ENCODE measurements at regions not wholly inside any gene's neighbourhood (a gene's known extent, or its start where the extent isn't known, plus 50 kb on each side); places are given as distances from the start of the nearest gene placed in this dataset.

DNA sequence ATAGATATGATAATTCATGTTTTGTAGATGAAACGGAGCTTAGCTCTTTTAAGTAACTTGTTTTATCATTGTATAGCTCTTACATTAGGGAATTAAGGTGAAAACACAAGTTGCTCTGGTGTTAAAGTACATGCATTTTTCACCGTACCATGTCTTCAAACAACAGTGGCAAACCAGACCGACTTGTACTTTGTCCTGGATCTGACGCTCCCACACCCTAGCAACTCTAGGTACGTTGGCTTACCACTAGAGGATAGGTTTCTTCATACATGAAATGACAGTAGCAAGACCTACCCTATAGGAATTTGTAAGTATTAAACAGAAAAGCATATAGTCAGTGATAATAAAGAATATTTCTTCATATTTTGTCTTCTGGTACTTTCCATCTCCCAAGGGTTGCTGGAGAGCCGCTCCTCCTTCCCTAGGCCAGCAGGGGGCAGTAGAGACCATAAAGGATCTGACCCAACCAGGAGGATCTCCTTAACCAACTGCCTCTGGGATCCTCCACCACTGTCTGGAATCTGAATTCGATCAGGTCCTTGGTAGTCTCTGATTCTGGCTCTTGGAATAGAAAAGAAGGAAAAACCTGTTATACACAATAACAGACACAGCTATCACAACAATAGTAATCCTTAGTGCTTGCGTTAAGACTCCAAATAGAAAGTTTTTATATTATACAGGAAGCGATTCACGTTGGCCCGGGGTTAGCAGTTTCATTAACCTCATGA is 136.7 kb downstream of the CAVIN4 start:
- Histone ChIP-seq H3K4me1 (no peaks in the 10 kb centered on the region), H3K27me3 (peaks cover 0 to 8% (median 3%) of the 10 kb centered on the region in 3 donors), H3K4me3 (no peak overlapping the region), H3K27ac (no peak overlapping the region), H3K9me3 (peaks cover 0 to 9% (median 7%) of the 10 kb centered on the region in 4 donors), H3K36me3 (no peaks in the 10 kb centered on the region)
- TF ChIP-seq, protein P1, sequence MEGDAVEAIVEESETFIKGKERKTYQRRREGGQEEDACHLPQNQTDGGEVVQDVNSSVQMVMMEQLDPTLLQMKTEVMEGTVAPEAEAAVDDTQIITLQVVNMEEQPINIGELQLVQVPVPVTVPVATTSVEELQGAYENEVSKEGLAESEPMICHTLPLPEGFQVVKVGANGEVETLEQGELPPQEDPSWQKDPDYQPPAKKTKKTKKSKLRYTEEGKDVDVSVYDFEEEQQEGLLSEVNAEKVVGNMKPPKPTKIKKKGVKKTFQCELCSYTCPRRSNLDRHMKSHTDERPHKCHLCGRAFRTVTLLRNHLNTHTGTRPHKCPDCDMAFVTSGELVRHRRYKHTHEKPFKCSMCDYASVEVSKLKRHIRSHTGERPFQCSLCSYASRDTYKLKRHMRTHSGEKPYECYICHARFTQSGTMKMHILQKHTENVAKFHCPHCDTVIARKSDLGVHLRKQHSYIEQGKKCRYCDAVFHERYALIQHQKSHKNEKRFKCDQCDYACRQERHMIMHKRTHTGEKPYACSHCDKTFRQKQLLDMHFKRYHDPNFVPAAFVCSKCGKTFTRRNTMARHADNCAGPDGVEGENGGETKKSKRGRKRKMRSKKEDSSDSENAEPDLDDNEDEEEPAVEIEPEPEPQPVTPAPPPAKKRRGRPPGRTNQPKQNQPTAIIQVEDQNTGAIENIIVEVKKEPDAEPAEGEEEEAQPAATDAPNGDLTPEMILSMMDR (IDR thresholded peaks at IDR 0.05), result peak in 5 of 7 experiments; percentile 38 to 72 (median 59)
- TF ChIP-seq EP300 (IDR thresholded peaks at IDR 0.05), result no peak
- no peak for TF ChIP-seq POLR2A (IDR thresholded peaks at IDR 0.05)
- TF ChIP-seq POLR2AphosphoS5 (IDR thresholded peaks at IDR 0.05), result no peak
- WGBS, 5 donors, result 58 to 69% (median 62%) methylated on average over 11 of the region's 11 CpGs
- intact Hi-C loops (cut with DNase I; ENCODE audit: low total_unique reads), result loop anchor here (10.0 kb wide), 1 partner anchor 600 kb away; no protein-coding TSS in a partner anchor
- DNase-seq, result peak; percentile 58 to 83

DNA sequence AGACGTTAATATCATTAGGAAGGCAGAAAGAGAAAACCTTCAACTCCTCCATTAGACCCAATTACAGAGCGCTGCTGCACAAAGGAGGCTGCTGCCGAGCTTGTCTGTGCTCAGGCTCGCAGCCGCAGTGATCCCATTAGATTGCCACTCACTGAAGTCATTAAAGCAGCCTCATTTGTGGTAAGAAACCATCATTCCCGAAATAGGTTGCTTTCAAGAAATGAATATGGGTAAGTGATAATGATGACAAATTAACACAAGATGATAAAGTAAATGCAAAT is 137.2 kb downstream of the CAVIN4 start:
- no peak overlapping the region for H3K4me3 ChIP-seq
- no peaks in the 10 kb centered on the region for H3K4me1 ChIP-seq
- H3K27me3 ChIP-seq, result peaks cover 0 to 3% (median under 1%) of the 10 kb centered on the region in 3 donors
- no peak overlapping the region for H3K27ac ChIP-seq
- TF ChIP-seq POLR2AphosphoS5 (IDR thresholded peaks at IDR 0.05), result no peak
- TF ChIP-seq, protein P1 (IDR thresholded peaks at IDR 0.05), result no peak
- TF ChIP-seq EP300 (IDR thresholded peaks at IDR 0.05), result no peak
- TF ChIP-seq POLR2A (IDR thresholded peaks at IDR 0.05), result no peak
- H3K9me3 ChIP-seq, result peaks cover 0 to 9% (median 7%) of the 10 kb centered on the region in 4 donors
- no peak for DNase-seq
- 70 to 78% (median 73%) methylated on average over 6 of the region's 6 CpGs for WGBS, 5 donors
- no peaks in the 10 kb centered on the region for H3K36me3 ChIP-seq
- intact Hi-C loops (cut with DNase I; ENCODE audit: low total_unique reads), result loop anchor here (10.0 kb wide), 1 partner anchor 600 kb away; no protein-coding TSS in a partner anchor

DNA sequence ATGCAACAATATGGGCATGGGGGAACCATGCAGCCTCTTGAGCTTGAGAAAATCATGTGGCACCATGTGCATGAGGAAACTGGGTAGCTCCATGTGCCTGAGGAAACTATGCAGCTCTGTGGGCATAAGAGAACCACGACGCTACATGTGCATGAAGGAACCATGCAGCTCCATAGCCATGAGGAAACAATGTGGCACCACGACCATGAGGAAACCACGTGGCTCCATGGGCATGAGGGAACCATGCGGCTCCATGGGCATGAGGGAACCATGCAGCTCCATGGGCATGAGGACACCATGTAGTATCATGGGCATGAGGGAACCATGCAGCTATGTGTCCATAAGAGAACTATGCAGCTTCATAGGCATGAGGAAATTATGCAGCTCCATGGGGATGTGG is 140.8 kb downstream of the CAVIN4 start:
- H3K36me3 ChIP-seq, result no peaks in the 10 kb centered on the region
- H3K9me3 ChIP-seq, result no peaks in the 10 kb centered on the region
- no peak for DNase-seq
- no peaks in the 10 kb centered on the region for H3K27me3 ChIP-seq
- no peak overlapping the region for H3K27ac ChIP-seq
- TF ChIP-seq POLR2AphosphoS5 (IDR thresholded peaks at IDR 0.05), result no peak
- no peak for TF ChIP-seq POLR2A (IDR thresholded peaks at IDR 0.05)
- TF ChIP-seq, protein P1 (IDR thresholded peaks at IDR 0.05), result no peak
- TF ChIP-seq EP300 (IDR thresholded peaks at IDR 0.05), result no peak
- no peak overlapping the region for H3K4me3 ChIP-seq
- no peaks in the 10 kb centered on the region for H3K4me1 ChIP-seq
- WGBS, 5 donors, result 89 to 94% (median 92%) methylated on average over 5 of the region's 5 CpGs
- intact Hi-C loops (cut with DNase I; ENCODE audit: low total_unique reads), result loop anchor here (10.0 kb wide), 1 partner anchor 596 kb away; no protein-coding TSS in a partner anchor

DNA sequence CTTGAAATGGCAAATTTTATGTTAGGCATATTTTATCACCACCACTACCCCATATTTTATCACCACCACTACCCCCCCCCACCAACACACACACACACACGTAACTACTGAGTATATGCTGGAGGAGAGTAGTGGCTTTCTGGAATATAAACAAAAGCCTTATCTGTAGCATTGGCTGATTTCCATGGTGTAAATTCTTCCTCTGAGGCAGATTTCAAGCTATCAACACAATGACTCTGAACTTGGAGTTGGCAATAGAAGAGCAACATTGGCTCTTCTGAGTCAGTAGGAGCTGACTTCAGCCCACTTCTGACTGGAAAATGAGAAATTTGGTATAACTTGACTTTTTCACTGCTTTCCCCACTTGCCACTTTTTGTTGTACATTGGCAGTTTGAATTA is 143.0 kb downstream of the CAVIN4 start:
- WGBS, 5 donors, result 4 to 50% (median 10%) methylated on average over 1 of the region's 1 CpG
- H3K4me1 ChIP-seq, result no peaks in the 10 kb centered on the region
- intact Hi-C loops (cut with DNase I; ENCODE audit: low total_unique reads), result no loop called here
- H3K4me3 ChIP-seq, result no peak overlapping the region
- peak in 1 of 2 donors; percentile 21 for DNase-seq
- no peaks in the 10 kb centered on the region for H3K27me3 ChIP-seq
- TF ChIP-seq, protein P1 (IDR thresholded peaks at IDR 0.05), result no peak
- TF ChIP-seq POLR2A (IDR thresholded peaks at IDR 0.05) (no peak), POLR2AphosphoS5 (IDR thresholded peaks at IDR 0.05) (no peak), EP300 (IDR thresholded peaks at IDR 0.05) (no peak)
- no peak overlapping the region for H3K27ac ChIP-seq
- H3K36me3 ChIP-seq, result no peaks in the 10 kb centered on the region
- H3K9me3 ChIP-seq, result no peaks in the 10 kb centered on the region

Data from stomach (tissue), 8 donors.